ENCODE measurements at regions not wholly inside any gene's neighbourhood (a gene's known extent, or its start where the extent isn't known, plus 50 kb on each side); places are given as distances from the start of the nearest gene placed in this dataset.

- Histone ChIP-seq H3K4me3 (no peak overlapping the region), H3K27ac (no peak overlapping the region), H3K4me1 (ENCODE audit: control insufficient read depth in 1 of 2, low read depth in 2 of 2) (no peaks in the 10 kb centered on the region), H3K36me3 (no peaks in the 10 kb centered on the region), H3K27me3 (replicated peaks; ENCODE audit: insufficient read depth) (no peaks in the 10 kb centered on the region), H3K9me3 (no peaks in the 10 kb centered on the region)
- TF ChIP-seq, protein P1, sequence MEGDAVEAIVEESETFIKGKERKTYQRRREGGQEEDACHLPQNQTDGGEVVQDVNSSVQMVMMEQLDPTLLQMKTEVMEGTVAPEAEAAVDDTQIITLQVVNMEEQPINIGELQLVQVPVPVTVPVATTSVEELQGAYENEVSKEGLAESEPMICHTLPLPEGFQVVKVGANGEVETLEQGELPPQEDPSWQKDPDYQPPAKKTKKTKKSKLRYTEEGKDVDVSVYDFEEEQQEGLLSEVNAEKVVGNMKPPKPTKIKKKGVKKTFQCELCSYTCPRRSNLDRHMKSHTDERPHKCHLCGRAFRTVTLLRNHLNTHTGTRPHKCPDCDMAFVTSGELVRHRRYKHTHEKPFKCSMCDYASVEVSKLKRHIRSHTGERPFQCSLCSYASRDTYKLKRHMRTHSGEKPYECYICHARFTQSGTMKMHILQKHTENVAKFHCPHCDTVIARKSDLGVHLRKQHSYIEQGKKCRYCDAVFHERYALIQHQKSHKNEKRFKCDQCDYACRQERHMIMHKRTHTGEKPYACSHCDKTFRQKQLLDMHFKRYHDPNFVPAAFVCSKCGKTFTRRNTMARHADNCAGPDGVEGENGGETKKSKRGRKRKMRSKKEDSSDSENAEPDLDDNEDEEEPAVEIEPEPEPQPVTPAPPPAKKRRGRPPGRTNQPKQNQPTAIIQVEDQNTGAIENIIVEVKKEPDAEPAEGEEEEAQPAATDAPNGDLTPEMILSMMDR (IDR thresholded peaks at IDR 0.05): no peak
- DNase-seq (ENCODE audit: low spot score) (no peak), ATAC-seq (ENCODE audit: insufficient number of reproducible peaks, low FRiP score, low read depth) (no peak)
These were observed 183.3 kb upstream of the KITLG start for GRCh38 chr12:88763536-88764100.

GRCh38 chr12:88758176-88758575 lies 177.9 kb upstream of the KITLG start:
- Histone ChIP-seq H3K4me3 (no peak overlapping the region), H3K27ac (no peak overlapping the region), H3K36me3 (no peaks in the 10 kb centered on the region), H3K27me3 (replicated peaks; ENCODE audit: insufficient read depth) (no peaks in the 10 kb centered on the region), H3K9me3 (no peaks in the 10 kb centered on the region), H3K4me1 (ENCODE audit: control insufficient read depth in 1 of 2, low read depth in 2 of 2) (no peaks in the 10 kb centered on the region)
- ATAC-seq (ENCODE audit: insufficient number of reproducible peaks, low FRiP score, low read depth) (no peak), DNase-seq (ENCODE audit: low spot score) (no peak)
- TF ChIP-seq, protein P1 (IDR thresholded peaks at IDR 0.05): no peak

- DNase-seq (ENCODE audit: low spot score) (no peak), ATAC-seq (ENCODE audit: insufficient number of reproducible peaks, low FRiP score, low read depth) (no peak)
- Histone ChIP-seq H3K27ac (no peak overlapping the region), H3K27me3 (replicated peaks; ENCODE audit: insufficient read depth) (no peaks in the 10 kb centered on the region), H3K4me1 (ENCODE audit: control insufficient read depth in 1 of 2, low read depth in 2 of 2) (no peaks in the 10 kb centered on the region), H3K36me3 (no peaks in the 10 kb centered on the region), H3K9me3 (no peaks in the 10 kb centered on the region), H3K4me3 (no peak overlapping the region)
- TF ChIP-seq, protein P1 (IDR thresholded peaks at IDR 0.05): no peak
These were observed 176.6 kb upstream of the KITLG start for GRCh38 chr12:88756917-88757316.

GRCh38 chr12:88756153-88756552 lies 175.9 kb upstream of the KITLG start:
- TF ChIP-seq, protein P1 (IDR thresholded peaks at IDR 0.05): no peak
- Histone ChIP-seq H3K27ac (no peak overlapping the region), H3K36me3 (no peaks in the 10 kb centered on the region), H3K9me3 (no peaks in the 10 kb centered on the region), H3K27me3 (replicated peaks; ENCODE audit: insufficient read depth) (no peaks in the 10 kb centered on the region), H3K4me1 (ENCODE audit: control insufficient read depth in 1 of 2, low read depth in 2 of 2) (no peaks in the 10 kb centered on the region), H3K4me3 (no peak overlapping the region)
- DNase-seq (ENCODE audit: low spot score) (no peak), ATAC-seq (ENCODE audit: insufficient number of reproducible peaks, low FRiP score, low read depth) (no peak)

GRCh38 chr12:88753707-88754106 lies 173.4 kb upstream of the KITLG start:
- H3K4me1 ChIP-seq (ENCODE audit: control insufficient read depth in 1 of 2, low read depth in 2 of 2): no peaks in the 10 kb centered on the region
- H3K27me3 ChIP-seq (replicated peaks; ENCODE audit: insufficient read depth): no peaks in the 10 kb centered on the region
- no peak for DNase-seq (ENCODE audit: low spot score)
- no peak overlapping the region for H3K27ac ChIP-seq
- no peaks in the 10 kb centered on the region for H3K9me3 ChIP-seq
- TF ChIP-seq, protein P1 (IDR thresholded peaks at IDR 0.05): no peak
- no peak for ATAC-seq (ENCODE audit: insufficient number of reproducible peaks, low FRiP score, low read depth)
- H3K36me3 ChIP-seq: no peaks in the 10 kb centered on the region
- H3K4me3 ChIP-seq: no peak overlapping the region

Data from thoracic aorta (tissue), 2 donors.